ENCODE measurements at regions not wholly inside any gene's neighbourhood (a gene's known extent, or its start where the extent isn't known, plus 50 kb on each side); places are given as distances from the start of the nearest gene placed in this dataset.

GRCh38 chr1:58367217-58367616, 179.3 kb downstream of the OMA1 start:
- DNase-seq, result no peak

DNA sequence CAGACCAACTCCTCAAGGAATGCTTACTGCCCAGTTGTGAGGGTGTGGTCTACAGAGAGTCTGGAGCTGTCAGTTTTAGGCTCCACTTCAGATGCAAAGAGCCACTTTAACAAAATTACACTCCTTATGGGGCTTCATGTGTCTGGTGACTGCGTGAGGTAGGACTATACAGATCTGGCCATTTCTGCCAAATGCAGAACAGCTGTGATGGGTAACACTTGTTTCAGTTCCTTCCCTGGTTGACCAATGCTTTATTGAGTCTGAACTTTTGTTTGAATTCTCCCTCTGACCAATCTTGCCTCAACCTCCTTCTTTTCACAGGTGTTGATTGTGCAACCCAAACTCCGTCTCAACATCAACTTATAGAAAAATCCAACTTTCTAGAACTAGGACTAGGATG, 181.2 kb downstream of the OMA1 start:
- no peak for DNase-seq

GRCh38 chr1:58363585-58363984, 182.9 kb downstream of the OMA1 start:
- DNase-seq, result no peak

DNA sequence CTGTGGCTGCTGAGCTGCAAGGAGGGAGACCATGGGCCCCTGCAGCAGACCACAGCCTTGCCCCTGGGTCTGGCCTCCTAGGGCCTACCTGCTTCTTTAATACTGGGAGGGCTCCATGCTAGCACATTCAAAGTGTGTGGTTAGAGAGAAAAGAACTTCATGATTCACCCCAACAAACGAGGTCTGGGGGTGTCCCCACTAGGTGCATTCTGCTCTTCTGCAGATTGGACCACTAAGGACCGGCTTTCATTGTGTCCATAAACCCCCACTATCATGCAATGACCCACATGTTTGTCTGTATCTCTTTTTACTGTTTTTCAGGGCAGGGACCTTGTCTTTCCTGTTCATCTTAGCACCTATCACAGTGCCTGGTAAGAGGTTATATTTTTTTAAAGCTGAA, 185.4 kb downstream of the OMA1 start:
- DNase-seq, result no peak

DNA sequence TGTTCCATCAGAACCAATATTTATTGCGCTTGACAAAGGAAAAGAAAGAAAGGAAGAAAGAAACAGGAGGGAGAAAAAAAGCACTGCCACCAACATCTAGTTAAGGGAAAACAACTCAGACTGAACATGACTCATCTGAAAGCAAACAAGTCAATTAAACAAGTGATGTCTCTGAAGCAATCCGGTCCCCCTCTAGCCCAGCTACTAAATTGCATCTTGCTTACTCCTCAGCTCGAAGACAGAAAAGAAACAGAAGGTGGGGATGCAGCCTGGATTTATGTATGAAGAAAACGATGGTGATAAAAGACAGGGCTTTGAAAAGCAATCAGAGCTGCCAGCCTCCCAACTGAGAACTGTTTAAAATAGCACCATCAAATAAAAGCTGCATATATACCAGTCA, 188.2 kb downstream of the OMA1 start:
- DNase-seq, result no peak

DNA sequence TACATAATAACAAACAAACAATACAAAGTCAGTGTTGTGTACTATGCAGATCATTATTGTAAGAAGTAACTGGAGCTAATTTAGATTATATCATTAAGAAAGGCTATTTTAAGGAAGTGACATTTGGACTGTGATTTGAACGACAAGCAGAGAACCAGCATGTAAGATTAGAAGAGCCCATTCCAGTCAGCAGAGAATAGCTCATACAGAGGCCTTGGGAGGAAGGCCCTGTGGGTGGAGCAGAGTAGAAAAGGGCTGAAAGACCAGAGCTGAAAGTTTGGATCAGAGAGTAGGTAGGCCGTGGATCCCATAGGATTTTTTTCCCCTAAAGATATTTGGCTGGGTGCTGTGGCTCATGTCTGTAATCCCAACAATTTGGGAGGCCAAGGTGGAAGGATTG, 190.1 kb downstream of the OMA1 start:
- DNase-seq, result no peak

DNA sequence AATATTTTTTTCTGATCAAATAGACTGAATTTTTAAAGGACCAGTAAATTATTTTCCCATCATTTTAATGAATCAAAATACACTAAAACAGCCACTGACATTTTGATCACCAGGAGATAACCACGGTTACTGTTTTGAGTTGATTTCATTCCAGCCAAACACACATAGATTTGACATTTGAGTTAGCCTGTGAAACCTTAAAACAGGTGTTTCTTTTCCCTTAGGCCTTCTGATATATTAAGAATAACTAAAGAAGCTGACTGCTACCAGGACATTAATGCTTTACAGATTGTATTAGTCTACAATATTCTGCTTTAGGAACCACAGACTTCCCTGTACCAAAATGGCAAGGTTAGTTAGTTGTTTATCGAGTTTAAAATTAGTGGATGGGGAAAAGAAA, 193.4 kb downstream of the OMA1 start:
- no peak for DNase-seq

GRCh38 chr1:58352476-58353092, 193.9 kb downstream of the OMA1 start:
- DNase-seq, result no peak

DNA sequence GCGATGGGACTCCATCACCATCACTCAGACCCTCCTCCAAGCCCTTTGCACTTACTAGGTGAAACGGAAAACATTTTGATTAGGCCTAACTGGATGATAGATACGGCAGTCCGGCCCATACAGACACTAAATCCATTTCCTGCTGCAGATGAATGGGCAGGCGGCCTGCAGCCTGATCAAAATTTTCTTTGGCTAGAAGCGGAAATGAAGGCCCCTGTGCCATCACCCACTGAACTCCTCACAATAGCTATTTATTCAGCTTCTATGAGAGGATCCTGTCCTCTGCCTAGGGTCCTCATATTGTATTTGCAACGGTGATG, 200.5 kb downstream of the OMA1 start:
- peak; percentile 50 for DNase-seq

- DNase-seq, result no peak
Observed at GRCh38 chr1:58345215-58346035, 201.1 kb downstream of the OMA1 start.

GRCh38 chr1:58340185-58340584, 206.3 kb downstream of the OMA1 start:
- DNase-seq, result no peak

GRCh38 chr1:58338081-58338480, 208.4 kb downstream of the OMA1 start:
- no peak for DNase-seq

- no peak for DNase-seq
Observed at GRCh38 chr1:58333511-58333910, 213.0 kb downstream of the OMA1 start.

- DNase-seq, result no peak
Observed at GRCh38 chr1:58331156-58331555, 215.4 kb downstream of the OMA1 start.

GRCh38 chr1:58325866-58326265, 220.7 kb downstream of the OMA1 start:
- no peak for DNase-seq

DNA sequence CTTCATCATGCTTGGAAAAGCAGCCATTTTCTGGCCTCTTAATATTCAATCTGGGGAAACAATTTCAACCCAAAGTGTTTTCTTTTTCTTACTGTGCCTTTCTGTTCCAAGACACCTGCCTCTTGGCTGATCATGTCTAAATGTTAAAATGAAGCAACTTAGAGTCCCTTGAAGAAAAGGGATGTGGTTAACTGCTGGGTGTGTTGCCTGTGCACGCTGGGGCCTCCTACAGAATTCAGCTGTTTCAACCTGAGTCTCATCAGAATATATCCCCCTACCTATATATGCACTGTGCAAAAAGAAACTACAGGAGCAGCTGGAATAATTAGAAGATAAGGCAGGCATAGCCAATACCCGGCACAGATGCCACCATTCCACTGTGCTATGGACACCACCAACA, 222.0 kb downstream of the OMA1 start:
- no peak for DNase-seq

DNA sequence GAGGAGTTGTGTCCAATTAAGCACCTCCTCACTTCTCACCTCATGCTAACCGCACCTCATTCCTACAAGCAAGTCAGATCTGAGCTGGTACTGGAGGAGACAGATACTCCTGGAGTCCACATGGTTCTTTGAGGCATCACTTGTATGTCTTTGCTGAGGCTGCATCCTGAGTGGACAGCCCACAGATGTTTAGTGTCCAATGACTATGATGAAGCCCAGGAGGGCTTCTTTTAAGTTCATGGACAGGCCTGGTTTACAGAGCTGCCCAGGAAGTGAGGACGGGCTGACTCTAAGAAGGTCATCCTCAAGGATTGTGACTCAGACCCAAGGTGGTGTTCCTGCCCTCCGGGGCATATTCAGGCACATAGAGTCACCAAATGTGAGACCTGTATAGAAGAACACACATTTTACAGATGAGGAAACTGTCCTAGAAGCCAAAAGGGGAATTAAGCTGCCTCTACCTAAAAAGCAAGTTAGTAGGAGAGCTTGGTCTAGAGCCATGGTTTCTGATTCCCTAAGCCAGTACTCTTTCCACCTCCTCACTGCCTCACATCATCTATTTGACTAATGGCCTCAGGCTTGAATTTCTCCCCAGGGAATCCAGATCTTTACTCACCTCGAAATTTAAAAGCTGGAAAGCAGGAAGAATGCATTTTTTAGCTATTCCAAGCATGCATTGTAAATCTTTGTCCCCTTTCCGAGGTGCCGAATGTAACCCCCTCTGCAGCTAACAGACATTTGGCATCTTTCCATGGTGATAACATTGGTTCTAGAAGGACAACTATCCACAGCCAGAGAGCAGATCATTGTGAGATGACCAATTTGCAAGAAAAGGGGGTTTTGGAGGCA, 228.1 kb downstream of the OMA1 start:
- DNase-seq, result no peak

GRCh38 chr1:58317694-58318093, 228.8 kb downstream of the OMA1 start:
- DNase-seq, result no peak

GRCh38 chr1:58317086-58317485, 229.4 kb downstream of the OMA1 start:
- no peak for DNase-seq

GRCh38 chr1:58316141-58316540, 230.4 kb downstream of the OMA1 start:
- no peak for DNase-seq

DNA sequence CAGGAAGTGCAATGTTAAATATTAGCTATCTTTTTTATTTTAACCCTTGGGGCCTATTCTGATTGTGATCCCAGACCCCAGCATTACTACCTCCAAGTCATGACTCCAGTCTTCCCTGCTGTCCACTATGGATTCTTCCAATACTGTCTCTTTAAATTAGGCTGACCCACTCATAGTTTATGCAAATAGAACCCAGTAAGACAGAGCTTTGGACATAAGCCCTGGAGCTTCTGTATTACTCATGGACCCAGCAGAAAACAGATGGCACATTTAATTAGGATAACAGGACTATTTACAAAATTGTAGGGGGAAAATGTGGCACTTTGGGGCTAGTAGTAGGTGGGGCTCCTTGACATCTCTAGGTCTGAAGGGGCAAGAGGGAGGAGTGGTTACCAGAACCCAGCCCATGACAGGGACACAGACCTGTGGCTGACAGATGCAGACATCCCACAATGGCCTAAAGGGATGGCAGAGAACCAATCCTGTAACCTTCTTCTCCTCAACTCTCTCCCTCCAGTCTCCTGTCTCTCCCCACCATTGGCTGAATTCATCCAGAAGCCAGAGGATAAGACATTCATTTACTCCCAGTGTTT, 233.5 kb downstream of the OMA1 start:
- DNase-seq, result no peak

DNA sequence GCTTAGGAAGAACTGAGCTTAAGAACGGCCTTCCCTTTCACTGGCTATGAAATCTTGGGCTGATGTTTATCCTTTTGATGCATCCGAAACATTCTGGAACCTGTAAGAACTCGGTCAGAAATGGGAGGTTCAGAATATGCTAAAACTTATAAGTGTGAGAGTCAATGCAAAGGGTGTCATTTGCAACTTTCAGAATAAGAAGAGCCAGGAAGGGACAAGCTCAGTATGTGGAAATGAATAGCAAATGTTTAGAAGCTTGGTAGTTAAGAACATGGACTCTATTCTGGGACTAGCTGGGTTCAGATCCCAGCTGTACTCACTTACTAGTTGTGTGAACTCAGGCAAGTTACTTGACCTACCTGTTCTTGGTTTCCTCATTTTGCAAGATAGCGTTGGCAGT, 234.1 kb downstream of the OMA1 start:
- DNase-seq, result no peak

DNA sequence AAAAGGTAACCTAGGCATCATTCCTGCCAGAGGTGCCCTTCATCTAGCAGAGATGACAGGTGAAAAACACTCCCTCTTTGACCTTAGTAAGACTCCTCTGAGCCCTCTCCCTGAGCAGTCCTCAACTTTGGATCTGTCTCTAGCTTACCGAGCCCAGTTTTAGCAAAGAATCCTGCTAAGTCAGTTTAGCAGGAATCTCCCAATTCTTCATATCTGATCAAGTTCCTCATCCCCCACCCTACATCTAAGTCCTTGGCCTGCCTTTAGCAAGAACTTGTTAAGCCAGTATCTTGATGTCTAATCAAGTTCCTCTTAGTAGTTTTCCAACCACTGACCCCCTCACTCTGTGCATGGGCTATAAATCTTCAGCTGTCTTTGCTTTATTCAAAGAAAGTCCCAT, 235.6 kb downstream of the OMA1 start:
- DNase-seq, result no peak
